HPDE6-E6E7 (cell line): ENCODE measurements at regions not wholly inside any gene's neighbourhood (a gene's known extent, or its start where the extent isn't known, plus 50 kb on each side); places are given as distances from the start of the nearest gene placed in this dataset.
A peak's percentile ranks its signal among the peaks of the same experiment; 100 is the strongest.
"Not testable (repeated sequence)": the region's sequence is repeated elsewhere in the genome, so short reads cannot be mapped to it uniquely, and the experiment has no call there.

Experiments
- DNase-seq: peaks from one replicate; pipeline ENCODE4 v3.0.0; 2011; ENCODE audit warnings: missing footprints; ENCODE audit errors: extremely low spot score

- DNase-seq, result no peak
Measured at GRCh38 chr3:165716592-165716991, 120.6 kb downstream of the BCHE start.

DNA sequence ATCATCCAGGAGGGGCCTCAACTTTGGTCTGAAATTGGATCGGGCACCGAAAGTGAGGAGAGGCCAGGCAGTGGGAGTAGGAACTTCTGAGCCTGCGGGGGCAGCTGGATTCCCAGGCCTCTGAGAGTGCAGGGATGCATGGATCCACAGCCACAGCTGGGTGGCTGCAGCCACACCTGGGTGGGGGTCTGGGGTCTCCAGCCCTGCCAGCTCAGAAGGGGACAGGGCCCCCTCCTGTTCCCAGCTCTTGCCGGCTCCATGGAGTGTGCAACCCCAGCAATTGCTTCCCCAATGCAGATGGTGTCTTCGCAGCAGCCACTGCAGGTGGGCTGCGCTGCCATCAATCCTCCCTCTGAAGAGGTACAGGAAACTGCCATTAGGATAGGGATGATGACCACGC is 123.7 kb downstream of the BCHE start:
- DNase-seq, result no peak

DNA sequence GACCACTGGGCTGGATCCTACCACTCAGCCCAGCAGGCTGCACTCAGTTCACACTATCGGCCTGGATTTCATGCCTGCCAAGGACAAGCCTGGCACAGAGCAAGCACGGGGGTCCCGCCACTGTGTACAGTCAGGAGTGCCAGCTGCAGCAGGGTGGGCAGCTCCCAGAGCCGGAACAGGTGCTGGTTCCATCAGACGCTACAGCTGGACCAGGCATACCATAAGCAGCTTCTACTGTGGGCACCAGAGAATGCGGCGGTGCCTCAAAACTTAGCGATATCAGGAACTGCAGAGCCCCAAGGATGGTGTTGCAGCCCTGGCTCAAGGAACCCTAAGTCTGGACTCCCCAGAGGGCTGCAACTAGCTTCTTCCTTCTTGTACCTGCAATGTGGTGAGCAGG is 124.8 kb downstream of the BCHE start:
- DNase-seq, result no peak

DNA sequence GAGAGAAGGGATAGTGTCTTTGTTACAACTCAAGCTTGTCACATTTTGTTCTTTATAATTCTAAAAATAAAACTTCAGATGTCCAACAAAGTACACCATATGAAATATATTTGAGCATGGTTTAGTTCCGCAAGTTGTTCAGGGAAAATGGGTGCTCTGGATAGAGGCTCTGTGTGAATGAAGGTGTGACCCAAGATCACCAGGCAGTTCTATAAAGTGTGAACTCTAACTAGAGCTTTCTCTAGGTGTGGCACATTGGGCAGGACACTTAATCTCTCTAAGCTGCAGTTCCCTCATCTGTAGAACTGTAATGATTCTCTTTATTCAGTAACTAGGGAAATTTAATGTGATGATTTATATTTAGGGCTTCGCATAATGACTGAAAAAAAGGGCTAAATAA is 139.3 kb downstream of the BCHE start:
- no peak for DNase-seq

- DNase-seq, result peak; percentile 9
Measured at GRCh38 chr3:165696496-165696895, 140.7 kb downstream of the BCHE start.

- DNase-seq, result no peak
Measured at GRCh38 chr3:165683947-165684346, 153.3 kb downstream of the BCHE start.

DNA sequence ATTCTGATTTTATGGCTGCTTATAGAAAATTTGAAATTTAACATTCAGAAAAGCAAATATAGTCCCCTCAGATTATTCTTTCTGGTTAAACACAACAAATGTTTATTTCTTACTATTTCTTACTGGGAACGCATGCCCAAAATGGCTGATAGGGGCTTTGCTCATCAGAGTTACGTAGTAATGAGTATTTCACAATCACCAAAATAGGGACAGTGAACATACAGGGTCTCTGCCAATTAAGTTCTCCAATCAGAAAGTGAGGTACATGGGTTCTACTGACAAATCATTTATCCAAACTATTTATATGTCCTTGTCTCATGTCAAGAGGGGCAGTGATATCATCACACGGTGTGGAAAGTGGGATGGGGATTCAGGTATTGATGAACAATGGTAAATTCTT is 154.5 kb downstream of the BCHE start:
- no peak for DNase-seq

DNA sequence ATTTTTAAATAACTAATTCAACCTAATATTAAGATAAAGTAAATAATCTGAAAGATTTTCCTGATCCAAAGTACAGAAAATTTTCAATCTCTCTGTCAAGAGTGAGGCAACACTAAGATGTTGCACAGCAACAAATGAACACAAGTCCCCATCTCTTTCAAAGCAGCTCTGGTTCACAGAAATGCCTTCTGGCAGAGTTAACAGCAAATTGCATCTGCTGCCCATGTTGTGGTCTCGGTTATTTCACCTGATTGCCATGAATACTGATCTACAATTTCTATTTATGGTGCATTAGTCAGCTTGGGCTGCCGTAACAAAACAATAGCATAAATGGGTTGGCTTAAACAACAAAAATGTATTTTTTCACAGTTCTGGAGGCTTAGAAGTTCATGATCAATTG is 167.3 kb downstream of the BCHE start:
- DNase-seq, result no peak

- no peak for DNase-seq
Measured at GRCh38 chr3:165669504-165669903, 167.7 kb downstream of the BCHE start.

GRCh38 chr3:165667676-165668075 is 169.5 kb downstream of the BCHE start:
- no peak for DNase-seq

- DNase-seq, result no peak
Measured at GRCh38 chr3:165658027-165658426, 179.2 kb downstream of the BCHE start.

- DNase-seq, result no peak
Measured at GRCh38 chr3:165653130-165653778, 184.0 kb downstream of the BCHE start.

GRCh38 chr3:165649282-165649681 is 187.9 kb downstream of the BCHE start:
- DNase-seq, result not testable (repeated sequence)

GRCh38 chr3:165645191-165645590 is 192.0 kb downstream of the BCHE start:
- DNase-seq, result no peak

GRCh38 chr3:165644331-165644730 is 192.9 kb downstream of the BCHE start:
- DNase-seq, result no peak

DNA sequence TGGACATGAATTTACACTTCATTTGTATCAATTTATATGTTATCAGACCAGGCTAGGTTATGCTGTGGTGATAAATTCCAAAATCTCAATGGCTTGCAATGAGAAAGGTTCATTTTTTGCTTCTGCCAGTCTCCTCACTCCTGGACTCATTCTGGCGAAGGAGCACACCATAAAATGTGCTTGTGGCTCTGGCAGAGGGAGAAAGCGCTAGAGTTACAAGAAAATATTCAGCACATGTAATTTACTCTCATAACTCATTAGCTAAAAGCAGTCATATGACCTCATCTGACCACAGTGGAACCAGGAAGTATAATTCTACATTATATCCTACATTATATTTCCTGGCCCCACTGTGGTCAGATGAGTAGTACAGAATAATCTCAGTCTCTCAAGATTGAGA is 193.8 kb downstream of the BCHE start:
- peak; percentile 16 for DNase-seq

GRCh38 chr3:165642761-165643420 is 194.3 kb downstream of the BCHE start:
- peak; percentile 66 for DNase-seq

- DNase-seq, result no peak
Measured at GRCh38 chr3:165641569-165642310, 195.5 kb downstream of the BCHE start.

GRCh38 chr3:165640970-165641369 is 196.3 kb downstream of the BCHE start:
- no peak for DNase-seq

DNA sequence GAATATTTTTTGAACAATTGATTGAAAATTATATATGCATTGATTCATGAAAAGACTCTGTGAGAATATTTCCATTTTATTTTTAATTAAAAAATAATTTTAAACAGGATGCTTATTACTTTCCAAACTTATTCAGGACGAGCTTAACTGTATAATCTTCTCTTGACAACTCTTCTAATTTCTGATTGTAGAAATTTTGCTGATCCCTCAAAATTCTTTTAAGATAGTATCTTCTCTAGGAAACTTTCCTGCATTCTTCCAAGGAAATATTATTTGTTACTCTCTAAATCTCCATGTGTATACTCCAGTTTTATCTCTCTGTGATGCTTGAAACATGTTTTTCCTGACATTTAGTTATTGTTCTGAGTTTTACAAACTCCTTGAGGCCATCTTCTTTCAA is 197.2 kb downstream of the BCHE start:
- DNase-seq, result no peak

DNA sequence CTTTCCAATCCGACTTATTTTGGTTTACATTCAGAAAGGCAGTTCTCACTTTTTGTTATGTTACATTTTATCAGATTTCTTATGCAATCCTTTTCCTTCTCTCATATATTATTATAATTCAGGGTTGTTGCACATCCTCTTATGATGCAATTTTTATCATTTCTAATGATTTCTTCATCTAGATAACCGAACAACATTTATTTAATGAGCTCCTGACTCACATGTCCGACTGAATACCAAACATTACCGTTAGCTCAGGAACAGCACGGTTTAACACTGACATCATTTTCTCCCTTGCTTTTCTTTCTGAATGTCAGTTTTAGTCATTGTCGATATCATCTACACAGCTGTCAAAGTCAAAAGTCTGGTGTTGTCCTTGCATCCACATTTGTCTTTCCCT is 199.2 kb downstream of the BCHE start:
- no peak for DNase-seq

DNA sequence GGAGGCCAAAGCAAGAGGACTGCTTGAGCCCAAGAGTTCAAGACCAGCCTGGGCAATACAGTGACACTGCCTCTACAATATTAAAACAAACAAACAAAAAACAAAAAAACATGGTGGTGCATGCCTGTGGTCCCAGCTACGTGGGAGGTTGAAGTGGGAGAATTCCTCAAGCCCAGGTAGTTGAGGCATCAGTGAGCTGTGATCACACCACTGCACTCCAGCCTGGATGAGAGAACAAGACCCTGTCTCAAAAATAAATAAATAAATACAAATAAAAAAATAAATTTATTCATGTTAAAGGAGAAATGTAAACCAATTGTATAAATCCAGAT is 200.6 kb downstream of the BCHE start:
- no peak for DNase-seq
